HEK293 (cell line): ENCODE measurements at regions not wholly inside any gene's neighbourhood (a gene's known extent, or its start where the extent isn't known, plus 50 kb on each side); places are given as distances from the start of the nearest gene placed in this dataset.

Experiments used
- CTCF ChIA-PET: fragments of 350-600 bp; formaldehyde crosslinking; extraction: SDS; loops from one replicate; lab custom pipeline; 2021; ENCODE audit warnings: antibody characterized with exemption; lab: Yijun Ruan, JAX
- POLR2A ChIA-PET: fragments of 300-600 bp; formaldehyde crosslinking; extraction: SDS; loops from one replicate; lab custom pipeline; 2020; ENCODE audit warnings: antibody characterized with exemption, inconsistent platforms; lab: Yijun Ruan, JAX
- H3K27ac ChIP-seq: fragments of 200-500 bp; sonication (Bioruptor generic); 2 replicates; pipeline ENCODE4 v1.5.1; 2014; ENCODE audit warnings: low read depth, low read length, control low read depth, inconsistent platforms; ENCODE audit errors: extremely low read depth
- H3K36me3 ChIP-seq, 2 experiments: fragments of 200-500 bp in 1 of 2; sonication (Bioruptor generic) in 1 of 2; 1 replicate in 1 of 2; 2 replicates in 1 of 2; pipeline ENCODE4 v1.5.1; 2014 to 2017; ENCODE audit warnings: inconsistent platforms in 2 of 2, low read length in 2 of 2; ENCODE audit not compliant: control insufficient read depth in 2 of 2, insufficient read depth in 1 of 2
- H3K4me1 ChIP-seq: fragments of 200-500 bp; sonication (Bioruptor generic); 2 replicates; pipeline ENCODE4 v1.5.1; 2014; ENCODE audit warnings: mild to moderate bottlenecking, low read length, inconsistent platforms; ENCODE audit not compliant: control insufficient read depth, insufficient read depth
- H3K4me3 ChIP-seq: 2 replicates; pipeline ENCODE4 v1.5.1; 2011; ENCODE audit warnings: low read depth, mild to moderate bottlenecking, control low read depth, low read length, moderate library complexity
- H3K9me3 ChIP-seq: fragments of 200-500 bp; sonication (Bioruptor generic); 2 replicates; pipeline ENCODE4 v1.5.1; 2014; ENCODE audit warnings: low read depth, low read length, inconsistent platforms; ENCODE audit not compliant: control insufficient read depth, insufficient read depth
- HOXC10 ChIP-seq: sonication (generic); formaldehyde crosslinking; IDR thresholded peaks from 2 replicates; pipeline ENCODE4 v1.8.1; 2023; ENCODE audit warnings: mild to moderate bottlenecking, missing genetic modification reagents
- HOXD13 ChIP-seq: sonication (generic); formaldehyde crosslinking; IDR thresholded peaks from 2 replicates; pipeline ENCODE4 v1.8.0; 2022; ENCODE audit warnings: missing genetic modification reagents, borderline replicate concordance
- IKZF3 ChIP-seq: fragments of 450-650 bp; IDR thresholded peaks from 2 replicates; pipeline ENCODE4 v1.5.0; 2018; ENCODE audit warnings: missing biosample characterization, mild to moderate bottlenecking, missing genetic modification characterization, moderate library complexity
- KLF8 ChIP-seq: fragments of 450-650 bp; formaldehyde crosslinking; IDR thresholded peaks from 2 replicates; pipeline ENCODE4 v1.5.1; 2016; ENCODE audit warnings: missing biosample characterization, missing genetic modification characterization
- MZF1 ChIP-seq: fragments of 450-650 bp; formaldehyde crosslinking; IDR thresholded peaks from 2 replicates; pipeline ENCODE4 v1.5.1; 2017; ENCODE audit warnings: missing biosample characterization, missing genetic modification characterization, borderline replicate concordance
- SCRT1 ChIP-seq: fragments of 450-650 bp; formaldehyde crosslinking; IDR thresholded peaks from 2 replicates; pipeline ENCODE4 v1.5.1; 2016; ENCODE audit warnings: missing biosample characterization, missing genetic modification characterization, borderline replicate concordance
- SETDB1 ChIP-seq: IDR thresholded peaks from one replicate; pipeline ENCODE4 v1.6.1; 2017; ENCODE audit warnings: mild to moderate bottlenecking, low read length, moderate library complexity, mixed read lengths; ENCODE audit not compliant: insufficient read length
- ZBTB21 ChIP-seq: fragments of 450-650 bp; formaldehyde crosslinking; IDR thresholded peaks from 2 replicates; pipeline ENCODE4 v1.5.1; 2017; ENCODE audit warnings: missing biosample characterization, missing genetic modification characterization
- ZBTB7A ChIP-seq: fragments of 450-650 bp; formaldehyde crosslinking; IDR thresholded peaks from 2 replicates; pipeline ENCODE4 v1.5.1; 2016; ENCODE audit warnings: low read depth, missing biosample characterization, missing genetic modification characterization
- ZNF10 ChIP-seq: fragments of 450-650 bp; formaldehyde crosslinking; IDR thresholded peaks from 2 replicates; pipeline ENCODE4 v1.5.1; 2017; ENCODE audit warnings: missing biosample characterization, missing genetic modification characterization
- ZNF114 ChIP-seq: fragments of 450-650 bp; formaldehyde crosslinking; IDR thresholded peaks from 2 replicates; pipeline ENCODE4 v1.5.0; 2017; ENCODE audit warnings: missing biosample characterization, missing genetic modification characterization
- ZNF146 ChIP-seq: fragments of 450-650 bp; formaldehyde crosslinking; IDR thresholded peaks from 2 replicates; pipeline ENCODE4 v1.5.1; 2016; ENCODE audit warnings: missing biosample characterization, missing genetic modification characterization
- ZNF157 ChIP-seq: fragments of 450-650 bp; formaldehyde crosslinking; IDR thresholded peaks from 2 replicates; pipeline ENCODE4 v1.5.1; 2016; ENCODE audit warnings: missing biosample characterization, missing genetic modification characterization
- ZNF169 ChIP-seq: fragments of 450-650 bp; formaldehyde crosslinking; IDR thresholded peaks from 2 replicates; pipeline ENCODE4 v1.5.1; 2016; ENCODE audit warnings: missing biosample characterization, missing genetic modification characterization
- ZNF175 ChIP-seq: fragments of 450-650 bp; formaldehyde crosslinking; IDR thresholded peaks from 2 replicates; pipeline ENCODE4 v1.5.1; 2016; ENCODE audit warnings: missing biosample characterization, missing genetic modification characterization
- ZNF2 ChIP-seq: fragments of 450-650 bp; formaldehyde crosslinking; IDR thresholded peaks from 2 replicates; pipeline ENCODE4 v1.5.1; 2016; ENCODE audit warnings: missing biosample characterization, missing genetic modification characterization
- ZNF302 ChIP-seq: fragments of 450-650 bp; formaldehyde crosslinking; IDR thresholded peaks from 2 replicates; pipeline ENCODE4 v1.5.1; 2016; ENCODE audit warnings: missing biosample characterization, missing genetic modification characterization, low read depth
- ZNF391 ChIP-seq: fragments of 450-650 bp; formaldehyde crosslinking; IDR thresholded peaks from 2 replicates; pipeline ENCODE4 v1.5.1; 2016; ENCODE audit warnings: low read depth, missing biosample characterization, missing genetic modification characterization, borderline replicate concordance
- ZNF404 ChIP-seq: fragments of 450-650 bp; formaldehyde crosslinking; IDR thresholded peaks from 2 replicates; pipeline ENCODE4 v1.5.1; 2017; ENCODE audit warnings: missing biosample characterization, missing genetic modification characterization
- ZNF416 ChIP-seq: fragments of 450-650 bp; formaldehyde crosslinking; IDR thresholded peaks from 2 replicates; pipeline ENCODE4 v1.5.1; 2016; ENCODE audit warnings: missing biosample characterization, missing genetic modification characterization
- ZNF521 ChIP-seq: fragments of 450-650 bp; formaldehyde crosslinking; IDR thresholded peaks from 2 replicates; pipeline ENCODE4 v1.5.1; 2017; ENCODE audit warnings: missing biosample characterization, mild to moderate bottlenecking, missing genetic modification characterization
- ZNF654 ChIP-seq: fragments of 450-650 bp; formaldehyde crosslinking; IDR thresholded peaks from 2 replicates; pipeline ENCODE4 v1.5.1; 2016; ENCODE audit warnings: low read depth, missing biosample characterization, missing genetic modification characterization
- ZNF670 ChIP-seq: fragments of 450-650 bp; formaldehyde crosslinking; IDR thresholded peaks from 2 replicates; pipeline ENCODE4 v1.5.1; 2016; ENCODE audit warnings: missing biosample characterization, missing genetic modification characterization, low read depth
- ZNF777 ChIP-seq: fragments of 450-650 bp; formaldehyde crosslinking; IDR thresholded peaks from 2 replicates; pipeline ENCODE4 v1.5.1; 2017; ENCODE audit warnings: missing biosample characterization, missing genetic modification characterization, borderline replicate concordance
- ZNF791 ChIP-seq: fragments of 450-650 bp; formaldehyde crosslinking; IDR thresholded peaks from 2 replicates; pipeline ENCODE4 v1.5.1; 2016; ENCODE audit warnings: missing biosample characterization, missing genetic modification characterization
- ZNF837 ChIP-seq: fragments of 450-650 bp; formaldehyde crosslinking; IDR thresholded peaks from 2 replicates; pipeline ENCODE4 v1.5.1; 2016; ENCODE audit warnings: missing biosample characterization, missing genetic modification characterization
- ZNF843 ChIP-seq: fragments of 450-650 bp; formaldehyde crosslinking; IDR thresholded peaks from 2 replicates; pipeline ENCODE4 v1.5.1; 2016; ENCODE audit warnings: missing biosample characterization, missing genetic modification characterization
- ZSCAN30 ChIP-seq: fragments of 450-650 bp; IDR thresholded peaks from 2 replicates; pipeline ENCODE4 v1.5.1; 2018; ENCODE audit warnings: missing biosample characterization, mild to moderate bottlenecking, missing genetic modification characterization, moderate library complexity
- TF ChIP-seq, protein P1 (sequence below): fragments of 450-650 bp; formaldehyde crosslinking; optimal IDR thresholded peaks from 2 replicates; pipeline ENCODE3; 2016; ENCODE audit warnings: missing biosample characterization, mild to moderate bottlenecking, missing genetic modification characterization
- TF ChIP-seq, protein P2 (sequence below): fragments of 450-650 bp; formaldehyde crosslinking; IDR thresholded peaks from 2 replicates; pipeline ENCODE4 v1.5.1; 2016; ENCODE audit warnings: missing biosample characterization, missing genetic modification characterization
- TF ChIP-seq, protein P3 (sequence below): fragments of 450-650 bp; formaldehyde crosslinking; IDR thresholded peaks from 2 replicates; pipeline ENCODE4 v1.5.1; 2016; ENCODE audit warnings: missing biosample characterization, missing genetic modification characterization
- TF ChIP-seq, protein P4 (sequence below): fragments of 450-650 bp; IDR thresholded peaks from 2 replicates; pipeline ENCODE4 v1.5.1; 2018; ENCODE audit warnings: missing biosample characterization, mild to moderate bottlenecking, missing genetic modification characterization
- TF ChIP-seq, protein P5 (sequence below): fragments of 450-650 bp; formaldehyde crosslinking; IDR thresholded peaks from 2 replicates; pipeline ENCODE4 v1.5.1; 2017; ENCODE audit warnings: missing biosample characterization, missing genetic modification characterization

DNA sequence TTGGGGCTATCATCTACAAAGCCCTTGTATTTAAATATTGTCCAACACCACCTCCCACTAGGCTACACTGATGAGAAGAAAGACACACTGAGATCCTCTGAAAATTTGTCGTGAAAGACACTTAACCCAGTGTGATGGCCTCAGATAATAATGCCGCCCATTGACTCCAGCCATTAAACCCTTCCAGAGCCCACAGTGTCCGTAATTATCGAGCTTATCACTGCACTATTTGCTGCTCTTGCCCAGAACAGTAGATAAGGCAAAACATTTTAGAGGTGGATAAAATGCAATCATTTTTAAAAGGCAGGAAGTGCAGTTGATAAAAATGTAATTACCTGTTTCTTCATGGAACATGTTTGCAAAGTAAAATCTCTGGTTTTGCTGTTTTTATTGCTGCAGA, 121.3 kb upstream of the DDX18 start (continued):
- TF ChIP-seq SCRT1 (tag by site-specific recombination): no peak
- no peak for TF ChIP-seq ZNF146 (tag by site-specific recombination)
- TF ChIP-seq ZBTB21 (tag by site-specific recombination): no peak
- TF ChIP-seq ZNF416: no peak
- TF ChIP-seq ZNF302: no peak
- TF ChIP-seq, protein P1, sequence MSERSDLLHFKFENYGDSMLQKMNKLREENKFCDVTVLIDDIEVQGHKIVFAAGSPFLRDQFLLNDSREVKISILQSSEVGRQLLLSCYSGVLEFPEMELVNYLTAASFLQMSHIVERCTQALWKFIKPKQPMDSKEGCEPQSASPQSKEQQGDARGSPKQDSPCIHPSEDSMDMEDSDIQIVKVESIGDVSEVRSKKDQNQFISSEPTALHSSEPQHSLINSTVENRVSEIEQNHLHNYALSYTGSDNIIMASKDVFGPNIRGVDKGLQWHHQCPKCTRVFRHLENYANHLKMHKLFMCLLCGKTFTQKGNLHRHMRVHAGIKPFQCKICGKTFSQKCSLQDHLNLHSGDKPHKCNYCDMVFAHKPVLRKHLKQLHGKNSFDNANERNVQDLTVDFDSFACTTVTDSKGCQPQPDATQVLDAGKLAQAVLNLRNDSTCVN (tag by site-specific recombination): no peak
- TF ChIP-seq ZSCAN30: no peak
- no peak for TF ChIP-seq ZNF404 (tag by site-specific recombination)
- TF ChIP-seq ZNF10 (tag by site-specific recombination): no peak
- TF ChIP-seq ZBTB7A (tag by site-specific recombination): no peak
- TF ChIP-seq ZNF2 (tag by site-specific recombination): no peak
- TF ChIP-seq, protein P2, sequence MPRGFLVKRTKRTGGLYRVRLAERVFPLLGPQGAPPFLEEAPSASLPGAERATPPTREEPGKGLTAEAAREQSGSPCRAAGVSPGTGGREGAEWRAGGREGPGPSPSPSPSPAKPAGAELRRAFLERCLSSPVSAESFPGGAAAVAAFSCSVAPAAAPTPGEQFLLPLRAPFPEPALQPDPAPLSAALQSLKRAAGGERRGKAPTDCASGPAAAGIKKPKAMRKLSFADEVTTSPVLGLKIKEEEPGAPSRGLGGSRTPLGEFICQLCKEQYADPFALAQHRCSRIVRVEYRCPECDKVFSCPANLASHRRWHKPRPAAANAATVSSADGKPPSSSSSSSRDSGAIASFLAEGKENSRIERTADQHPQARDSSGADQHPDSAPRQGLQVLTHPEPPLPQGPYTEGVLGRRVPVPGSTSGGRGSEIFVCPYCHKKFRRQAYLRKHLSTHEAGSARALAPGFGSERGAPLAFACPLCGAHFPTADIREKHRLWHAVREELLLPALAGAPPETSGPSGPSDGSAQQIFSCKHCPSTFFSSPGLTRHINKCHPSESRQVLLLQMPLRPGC (tag by site-specific recombination): no peak
- TF ChIP-seq, protein P3, sequence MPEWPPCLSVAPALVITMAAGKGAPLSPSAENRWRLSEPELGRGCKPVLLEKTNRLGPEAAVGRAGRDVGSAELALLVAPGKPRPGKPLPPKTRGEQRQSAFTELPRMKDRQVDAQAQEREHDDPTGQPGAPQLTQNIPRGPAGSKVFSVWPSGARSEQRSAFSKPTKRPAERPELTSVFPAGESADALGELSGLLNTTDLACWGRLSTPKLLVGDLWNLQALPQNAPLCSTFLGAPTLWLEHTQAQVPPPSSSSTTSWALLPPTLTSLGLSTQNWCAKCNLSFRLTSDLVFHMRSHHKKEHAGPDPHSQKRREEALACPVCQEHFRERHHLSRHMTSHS (tag by site-specific recombination): no peak
- no peak for TF ChIP-seq ZNF837 (tag by site-specific recombination)
- TF ChIP-seq ZNF391 (tag by site-specific recombination): no peak

DNA sequence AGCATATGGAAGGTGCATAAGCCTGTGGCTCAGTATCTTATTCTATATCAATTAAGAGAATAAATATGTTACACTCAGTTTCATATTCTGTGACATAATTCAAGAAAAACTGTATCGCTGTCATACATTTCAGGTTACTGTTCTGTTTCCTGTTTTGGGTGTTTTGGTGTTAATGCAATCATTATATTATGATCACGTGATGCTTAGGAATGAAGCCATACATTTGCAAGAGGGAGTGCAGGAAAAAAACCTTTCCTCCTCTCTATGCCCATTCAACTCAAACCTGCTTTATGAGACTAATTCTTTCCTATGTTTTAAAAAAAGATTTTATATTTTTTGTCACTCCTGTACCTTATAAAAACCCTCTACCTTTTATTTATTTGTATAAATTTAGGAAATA, 120.8 kb upstream of the DDX18 start:
- Histone ChIP-seq H3K36me3 (no peaks in the 10 kb centered on the region), H3K4me3 (no peak overlapping the region), H3K4me1 (no peaks in the 10 kb centered on the region), H3K9me3 (no peaks in the 10 kb centered on the region), H3K27ac (no peak overlapping the region)
- ChIA-PET CTCF (no interaction called here), POLR2A (no interaction called here)
- TF ChIP-seq ZNF169 (tag by site-specific recombination): no peak
- no peak for TF ChIP-seq ZNF521 (tag by site-specific recombination)
- TF ChIP-seq ZNF670 (tag by site-specific recombination): no peak
- no peak for TF ChIP-seq ZNF175 (tag by site-specific recombination)
- TF ChIP-seq SETDB1: no peak
- TF ChIP-seq ZNF791 (tag by site-specific recombination): no peak
- no peak for TF ChIP-seq MZF1
- no peak for TF ChIP-seq ZNF2 (tag by site-specific recombination)
- TF ChIP-seq ZNF777 (tag by site-specific recombination): no peak
- no peak for TF ChIP-seq ZNF843
- TF ChIP-seq ZNF157: no peak
- TF ChIP-seq HOXD13: no peak
- TF ChIP-seq, protein P4, sequence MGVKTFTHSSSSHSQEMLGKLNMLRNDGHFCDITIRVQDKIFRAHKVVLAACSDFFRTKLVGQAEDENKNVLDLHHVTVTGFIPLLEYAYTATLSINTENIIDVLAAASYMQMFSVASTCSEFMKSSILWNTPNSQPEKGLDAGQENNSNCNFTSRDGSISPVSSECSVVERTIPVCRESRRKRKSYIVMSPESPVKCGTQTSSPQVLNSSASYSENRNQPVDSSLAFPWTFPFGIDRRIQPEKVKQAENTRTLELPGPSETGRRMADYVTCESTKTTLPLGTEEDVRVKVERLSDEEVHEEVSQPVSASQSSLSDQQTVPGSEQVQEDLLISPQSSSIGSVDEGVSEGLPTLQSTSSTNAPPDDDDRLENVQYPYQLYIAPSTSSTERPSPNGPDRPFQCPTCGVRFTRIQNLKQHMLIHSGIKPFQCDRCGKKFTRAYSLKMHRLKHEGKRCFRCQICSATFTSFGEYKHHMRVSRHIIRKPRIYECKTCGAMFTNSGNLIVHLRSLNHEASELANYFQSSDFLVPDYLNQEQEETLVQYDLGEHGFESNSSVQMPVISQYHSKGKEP (tag by site-specific recombination): no peak
- no peak for TF ChIP-seq ZNF114 (tag by site-specific recombination)
- TF ChIP-seq, protein P5, sequence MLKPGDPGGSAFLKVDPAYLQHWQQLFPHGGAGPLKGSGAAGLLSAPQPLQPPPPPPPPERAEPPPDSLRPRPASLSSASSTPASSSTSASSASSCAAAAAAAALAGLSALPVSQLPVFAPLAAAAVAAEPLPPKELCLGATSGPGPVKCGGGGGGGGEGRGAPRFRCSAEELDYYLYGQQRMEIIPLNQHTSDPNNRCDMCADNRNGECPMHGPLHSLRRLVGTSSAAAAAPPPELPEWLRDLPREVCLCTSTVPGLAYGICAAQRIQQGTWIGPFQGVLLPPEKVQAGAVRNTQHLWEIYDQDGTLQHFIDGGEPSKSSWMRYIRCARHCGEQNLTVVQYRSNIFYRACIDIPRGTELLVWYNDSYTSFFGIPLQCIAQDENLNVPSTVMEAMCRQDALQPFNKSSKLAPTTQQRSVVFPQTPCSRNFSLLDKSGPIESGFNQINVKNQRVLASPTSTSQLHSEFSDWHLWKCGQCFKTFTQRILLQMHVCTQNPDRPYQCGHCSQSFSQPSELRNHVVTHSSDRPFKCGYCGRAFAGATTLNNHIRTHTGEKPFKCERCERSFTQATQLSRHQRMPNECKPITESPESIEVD (tag by site-specific recombination): no peak
- no peak for TF ChIP-seq IKZF3 (tag by site-specific recombination)
- TF ChIP-seq KLF8 (tag by site-specific recombination): no peak
- no peak for TF ChIP-seq HOXC10 (CRISPR knock-in tag)
- TF ChIP-seq ZNF654 (tag by site-specific recombination): no peak
